RWPE1 (cell line): ENCODE measurements at regions not wholly inside any gene's neighbourhood (a gene's known extent, or its start where the extent isn't known, plus 50 kb on each side); places are given as distances from the start of the nearest gene placed in this dataset.
"Not testable (repeated sequence)": the region's sequence is repeated elsewhere in the genome, so short reads cannot be mapped to it uniquely, and the experiment has no call there.

Experiments
- CTCF ChIA-PET: fragments of 350-600 bp; sonication (Branson Sonifier 250); formaldehyde crosslinking; extraction: SDS; loops from one replicate; lab custom pipeline; 2021; lab: Yijun Ruan, JAX
- POLR2A ChIA-PET: fragments of 400-600 bp; formaldehyde crosslinking; extraction: SDS; loops from one replicate; lab custom pipeline; 2020; ENCODE audit warnings: antibody characterized with exemption; ENCODE audit not compliant: low non-redundant PET; lab: Yijun Ruan, JAX
- DNase-seq: peaks from one replicate; pipeline ENCODE4 v3.0.0; 2012; ENCODE audit warnings: low spot score
- H3K27ac ChIP-seq: fragments of 450-650 bp; 2 replicates; pipeline ENCODE4 v1.5.1; 2017
- CTCF ChIP-seq: fragments of 450-650 bp; conservative IDR thresholded peaks from 2 replicates; pipeline ENCODE4 v1.5.1; 2017; ENCODE audit warnings: low read depth, mild to moderate bottlenecking

GRCh38 chr10:42690449-42691360 lies 52.3 kb upstream of the ZNF33B start:
- ChIA-PET CTCF (interaction anchor here (0.5 kb wide), 2 partner anchors 34 to 577 kb away, joined by 3 to 9 read pairs; no protein-coding TSS in a partner anchor), POLR2A (no interaction called here)
- TF ChIP-seq CTCF: no peak
- DNase-seq: no peak
- no peak overlapping the region for H3K27ac ChIP-seq

GRCh38 chr10:42691361-42692120 lies 53.2 kb upstream of the ZNF33B start:
- H3K27ac ChIP-seq: no peak overlapping the region
- ChIA-PET CTCF (interaction anchor here (0.6 to 0.7 kb wide), 2 partner anchors 13 to 921 kb away, joined by 3 read pairs; no protein-coding TSS in a partner anchor), POLR2A (interaction anchor here (0.6 kb wide), 1 partner anchor 130 kb away, joined by 3 read pairs; no protein-coding TSS in a partner anchor)
- peak; percentile 6 for DNase-seq
- TF ChIP-seq CTCF: no peak

- H3K27ac ChIP-seq: no peak overlapping the region
- ChIA-PET CTCF (no interaction called here), POLR2A (no interaction called here)
- TF ChIP-seq CTCF: no peak
- DNase-seq: no peak
These were observed 59.6 kb upstream of the ZNF33B start for GRCh38 chr10:42697926-42698325.

- no peak for DNase-seq
- no peak overlapping the region for H3K27ac ChIP-seq
- ChIA-PET POLR2A (interaction anchor here (0.6 kb wide), 1 partner anchor 29 kb away, joined by 4 read pairs; no protein-coding TSS in a partner anchor), CTCF (no interaction called here)
- TF ChIP-seq CTCF: no peak
These were observed 68.9 kb upstream of the ZNF33B start for GRCh38 chr10:42707234-42707633.

- DNase-seq, H3K27ac ChIP-seq, POLR2A ChIA-PET, CTCF ChIA-PET: not testable (repeated sequence)
These were observed 63.3 kb upstream of the BMS1 start for GRCh38 chr10:42719339-42719738.

- POLR2A ChIA-PET: no interaction called here
- DNase-seq: no peak
- CTCF ChIA-PET: no interaction called here
- no peak overlapping the region for H3K27ac ChIP-seq
- no peak for TF ChIP-seq CTCF
These were observed 60.0 kb upstream of the BMS1 start for GRCh38 chr10:42722575-42722974.

GRCh38 chr10:42723549-42723948 lies 59.0 kb upstream of the BMS1 start:
- DNase-seq, POLR2A ChIA-PET, H3K27ac ChIP-seq: not testable (repeated sequence)
- CTCF ChIA-PET: interaction anchor here (0.6 kb wide), 1 partner anchor 100 kb away, joined by 3 read pairs; no protein-coding TSS in a partner anchor

- CTCF ChIA-PET, POLR2A ChIA-PET, DNase-seq, H3K27ac ChIP-seq: not testable (repeated sequence)
These were observed 57.9 kb upstream of the BMS1 start for GRCh38 chr10:42724660-42725059.
